ENCODE measurements at regions not wholly inside any gene's neighbourhood (a gene's known extent, or its start where the extent isn't known, plus 50 kb on each side); places are given as distances from the start of the nearest gene placed in this dataset.

DNA sequence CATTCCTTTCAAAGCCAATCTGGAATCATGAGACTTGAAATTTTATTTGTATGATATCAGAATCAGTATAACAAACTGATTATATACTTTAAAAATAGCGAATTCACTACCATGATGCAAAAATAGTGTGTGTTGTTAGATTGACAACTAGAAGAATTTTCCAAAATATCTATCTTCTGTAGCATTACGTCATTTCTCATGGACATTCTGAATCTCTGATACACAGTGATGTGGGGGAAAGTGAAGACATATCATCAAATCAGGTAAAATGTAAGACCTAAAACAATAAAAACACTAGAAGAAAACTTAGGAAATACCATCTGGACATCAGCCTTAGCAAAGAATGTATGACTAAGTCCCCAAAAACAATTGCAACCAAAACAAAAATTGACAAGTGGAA is 1292.0 kb upstream of the PCDH9 start:
- TF ChIP-seq, protein P1, sequence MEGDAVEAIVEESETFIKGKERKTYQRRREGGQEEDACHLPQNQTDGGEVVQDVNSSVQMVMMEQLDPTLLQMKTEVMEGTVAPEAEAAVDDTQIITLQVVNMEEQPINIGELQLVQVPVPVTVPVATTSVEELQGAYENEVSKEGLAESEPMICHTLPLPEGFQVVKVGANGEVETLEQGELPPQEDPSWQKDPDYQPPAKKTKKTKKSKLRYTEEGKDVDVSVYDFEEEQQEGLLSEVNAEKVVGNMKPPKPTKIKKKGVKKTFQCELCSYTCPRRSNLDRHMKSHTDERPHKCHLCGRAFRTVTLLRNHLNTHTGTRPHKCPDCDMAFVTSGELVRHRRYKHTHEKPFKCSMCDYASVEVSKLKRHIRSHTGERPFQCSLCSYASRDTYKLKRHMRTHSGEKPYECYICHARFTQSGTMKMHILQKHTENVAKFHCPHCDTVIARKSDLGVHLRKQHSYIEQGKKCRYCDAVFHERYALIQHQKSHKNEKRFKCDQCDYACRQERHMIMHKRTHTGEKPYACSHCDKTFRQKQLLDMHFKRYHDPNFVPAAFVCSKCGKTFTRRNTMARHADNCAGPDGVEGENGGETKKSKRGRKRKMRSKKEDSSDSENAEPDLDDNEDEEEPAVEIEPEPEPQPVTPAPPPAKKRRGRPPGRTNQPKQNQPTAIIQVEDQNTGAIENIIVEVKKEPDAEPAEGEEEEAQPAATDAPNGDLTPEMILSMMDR (IDR thresholded peaks at IDR 0.05): no peak
- TF ChIP-seq REST (IDR thresholded peaks at IDR 0.05; ENCODE audit: insufficient read depth in 1 of 2, low read depth in 2 of 2, low read length in 1 of 2) (no peak), TCF7L2 (IDR thresholded peaks at IDR 0.05; ENCODE audit: low read depth, low read length) (no peak), POLR2AphosphoS5 (IDR thresholded peaks at IDR 0.05; ENCODE audit: low read depth, low read length) (no peak), SIN3A (IDR thresholded peaks at IDR 0.05; ENCODE audit: borderline replicate concordance, insufficient read depth, low read depth, low read length) (no peak)
- no peak overlapping the region for H3K4me3 ChIP-seq (ENCODE audit: low read depth in 2 of 2, low read length in 2 of 2)
- H3K4me1 ChIP-seq (ENCODE audit: control insufficient read depth, insufficient read depth, low read length): no peaks in the 10 kb centered on the region
- no peaks in the 10 kb centered on the region for H3K9me3 ChIP-seq (ENCODE audit: control insufficient read depth, insufficient read depth, low read depth, low read length)
- DNase-seq (ENCODE audit: low read depth, low spot score): no peak
- no peaks in the 10 kb centered on the region for H3K27me3 ChIP-seq (ENCODE audit: control insufficient read depth, insufficient read depth, low read length)
- CTCF ChIA-PET: no interaction called here
- no peaks in the 10 kb centered on the region for H3K36me3 ChIP-seq (ENCODE audit: control insufficient read depth, insufficient read depth, low read length)
- no TSS peak for BruUV-seq (replicated peaks)
- intact Hi-C loops (cut with micrococcal nuclease; ENCODE audit: unreplicated experiment): no loop called here
- POLR2A ChIA-PET: no interaction called here
- no peak for ATAC-seq
- H3K27ac ChIP-seq (ENCODE audit: low read length): no peak overlapping the region
- in situ Hi-C loops (cut with HindIII; ENCODE audit: low pct_unique_long_range_greater_than_20kb, low sequenced_read_pairs): no loop called here

GRCh38 chr13:68509734-68510621 is 1279.8 kb upstream of the PCDH9 start:
- H3K27me3 ChIP-seq (ENCODE audit: control insufficient read depth, insufficient read depth, low read length): no peaks in the 10 kb centered on the region
- TF ChIP-seq POLR2AphosphoS5 (IDR thresholded peaks at IDR 0.05; ENCODE audit: low read depth, low read length) (no peak), TCF7L2 (IDR thresholded peaks at IDR 0.05; ENCODE audit: low read depth, low read length) (no peak), REST (IDR thresholded peaks at IDR 0.05; ENCODE audit: insufficient read depth in 1 of 2, low read depth in 2 of 2, low read length in 1 of 2) (no peak), SIN3A (IDR thresholded peaks at IDR 0.05; ENCODE audit: borderline replicate concordance, insufficient read depth, low read depth, low read length) (no peak)
- TF ChIP-seq, protein P1 (IDR thresholded peaks at IDR 0.05): no peak
- no TSS peak for BruUV-seq (replicated peaks)
- in situ Hi-C loops (cut with HindIII; ENCODE audit: low pct_unique_long_range_greater_than_20kb, low sequenced_read_pairs): no loop called here
- POLR2A ChIA-PET: no interaction called here
- DNase-seq (ENCODE audit: low read depth, low spot score) (no peak), ATAC-seq (no peak)
- H3K4me3 ChIP-seq (ENCODE audit: low read depth in 2 of 2, low read length in 2 of 2): no peak overlapping the region
- CTCF ChIA-PET: no interaction called here
- no peaks in the 10 kb centered on the region for H3K9me3 ChIP-seq (ENCODE audit: control insufficient read depth, insufficient read depth, low read depth, low read length)
- H3K36me3 ChIP-seq (ENCODE audit: control insufficient read depth, insufficient read depth, low read length): no peaks in the 10 kb centered on the region
- intact Hi-C loops (cut with micrococcal nuclease; ENCODE audit: unreplicated experiment): no loop called here
- H3K27ac ChIP-seq (ENCODE audit: low read length): no peak overlapping the region
- no peaks in the 10 kb centered on the region for H3K4me1 ChIP-seq (ENCODE audit: control insufficient read depth, insufficient read depth, low read length)
